SK-MEL-5 (cell line): ENCODE measurements at regions not wholly inside any gene's neighbourhood (a gene's known extent, or its start where the extent isn't known, plus 50 kb on each side); places are given as distances from the start of the nearest gene placed in this dataset.
A peak's percentile ranks its signal among the peaks of the same experiment; 100 is the strongest.

Source experiments
- DNase-seq: peaks from one replicate; pipeline ENCODE4 v3.0.0-alpha.2; 2016; ENCODE audit warnings: low read depth, low spot score
- in situ Hi-C: cut with HindIII; loops from 2 replicates; pipeline ENCODE4 v1.10.0; 2016; ENCODE audit warnings: low sequenced_read_pairs, high pct_unique_total_duplicates, low pct_unique_long_range_greater_than_20kb

- in situ Hi-C loops: no loop called here
- DNase-seq: no peak
Measured at GRCh38 chr2:101528501-101528900, 53.6 kb upstream of the RFX8 start.

GRCh38 chr2:101524806-101525430 is 50.0 kb upstream of the RFX8 start:
- peak; percentile 63 for DNase-seq
- in situ Hi-C loops: no loop called here
